H1 (cell line): ENCODE measurements at regions not wholly inside any gene's neighbourhood (a gene's known extent, or its start where the extent isn't known, plus 50 kb on each side); places are given as distances from the start of the nearest gene placed in this dataset.

Experiments
- CTCF ChIA-PET: fragments of 300-600 bp; sonication (Branson Sonifier 250); formaldehyde crosslinking; loops from one replicate; lab custom pipeline; 2021; ENCODE audit not compliant: partially characterized antibody; lab: Charles Lee
- POLR2A ChIA-PET: fragments of 300-600 bp; sonication (Branson Sonifier 250); formaldehyde crosslinking; loops from one replicate; lab custom pipeline; 2021; ENCODE audit warnings: inconsistent platforms; ENCODE audit not compliant: partially characterized antibody; lab: Charles Lee
- DNase-seq, 2 experiments: peaks; one replicate each; pipeline versions ENCODE4 v3.0.0 to v3.0.0-alpha.2; 2010 to 2022; ENCODE audit warnings: low spot score in 2 of 2, low read depth in 1 of 2, mixed read lengths in 1 of 2
- FAIRE-seq: peaks from 2 replicates; lab custom pipeline; 2011; peaks lifted over from hg19 to GRCh38; lab: Jason Lieb, UNC
- H2AFZ ChIP-seq: 2 replicates; pipeline ENCODE4 v1.8.1; 2012; ENCODE audit warnings: low read length, inconsistent platforms
- H2AK5ac ChIP-seq: 2 replicates; pipeline ENCODE4 v1.6.1; 2013; ENCODE audit warnings: low read depth, low read length
- H2BK120ac ChIP-seq: replicated peaks from 2 replicates; pipeline ENCODE3; 2013; ENCODE audit warnings: low read depth, low read length, inconsistent platforms
- H2BK12ac ChIP-seq: 2 replicates; pipeline ENCODE4 v1.6.1; 2013; ENCODE audit warnings: low read depth, low read length
- H2BK15ac ChIP-seq: 2 replicates; pipeline ENCODE4 v1.6.1; 2013; ENCODE audit warnings: low read length
- H2BK20ac ChIP-seq: 2 replicates; pipeline ENCODE4 v1.6.1; 2013; ENCODE audit warnings: low read length
- H2BK5ac ChIP-seq: 2 replicates; pipeline ENCODE4 v1.6.1; 2013; ENCODE audit warnings: low read depth, low read length
- H3K14ac ChIP-seq: 2 replicates; pipeline ENCODE4 v1.6.1; 2013; ENCODE audit warnings: inconsistent platforms; ENCODE audit not compliant: insufficient read length
- H3K18ac ChIP-seq: 2 replicates; pipeline ENCODE4 v1.6.1; 2013; ENCODE audit warnings: low read length; ENCODE audit errors: extremely low read depth
- H3K23ac ChIP-seq: 2 replicates; pipeline ENCODE4 v1.6.1; 2013; ENCODE audit warnings: inconsistent platforms; ENCODE audit not compliant: insufficient read length
- H3K23me2 ChIP-seq: 2 replicates; pipeline ENCODE4 v1.6.1; 2013; ENCODE audit warnings: low read depth, low read length
- H3K27ac ChIP-seq: 2 replicates; pipeline ENCODE4 v1.6.1; 2011; ENCODE audit warnings: low read depth, low read length, inconsistent platforms
- H3K27me3 ChIP-seq, 4 experiments: replicated peaks in 1 of 4; 1 replicate in 1 of 4; 2 replicates in 3 of 4; pipeline versions ENCODE4 v1.6.1 to v1.8.1; 2011 to 2013; ENCODE audit warnings: low read length in 3 of 4, mild to moderate bottlenecking in 3 of 4, inconsistent platforms in 2 of 4, mixed read lengths in 2 of 4, moderate library complexity in 1 of 4; ENCODE audit not compliant: control insufficient read depth in 3 of 4, insufficient read depth in 3 of 4; ENCODE audit errors: extremely low read depth in 1 of 4
- H3K36me3 ChIP-seq, 4 experiments: 2 replicates each; pipeline versions ENCODE4 v1.6.1 to v1.8.1; 2011 to 2013; ENCODE audit warnings: mild to moderate bottlenecking in 4 of 4, low read length in 3 of 4, moderate library complexity in 2 of 4, control low read depth in 1 of 4, inconsistent platforms in 1 of 4; ENCODE audit not compliant: insufficient read depth in 4 of 4, control insufficient read depth in 2 of 4
- H3K4ac ChIP-seq: replicated peaks from 2 replicates; pipeline ENCODE3; 2013; ENCODE audit warnings: low read length, low read depth, mixed read lengths, inconsistent platforms; ENCODE audit not compliant: insufficient read length
- H3K4me1 ChIP-seq, 4 experiments: replicated peaks in 1 of 4; 1 replicate in 1 of 4; 2 replicates in 3 of 4; pipeline versions ENCODE4 v1.6.1 to v1.8.1; 2011 to 2013; ENCODE audit warnings: low read length in 3 of 4, inconsistent platforms in 2 of 4, mixed read lengths in 1 of 4; ENCODE audit not compliant: insufficient read depth in 4 of 4, control insufficient read depth in 3 of 4
- H3K4me2 ChIP-seq, 2 experiments: 2 replicates each; pipeline versions ENCODE4 v1.6.1 to v1.8.1; 2011 to 2013; ENCODE audit warnings: low read depth in 2 of 2, low read length in 2 of 2, control low read depth in 1 of 2, inconsistent platforms in 1 of 2, mild to moderate bottlenecking in 1 of 2; ENCODE audit not compliant: insufficient read depth in 1 of 2
- H3K4me3 ChIP-seq, 4 experiments: fragments of 200-600, 300-600 bp in 1 of 4; sonication (generic), shearing (Covaris generic), sonication (Bioruptor Twin) in 1 of 4; 2 replicates each; pipeline versions ENCODE4 v1.5.1 to v1.8.1; 2011 to 2016; ENCODE audit warnings: low read length in 4 of 4, low read depth in 3 of 4, control low read depth in 2 of 4, inconsistent platforms in 2 of 4, mild to moderate bottlenecking in 2 of 4, mixed read lengths in 1 of 4, moderate library complexity in 1 of 4; ENCODE audit not compliant: insufficient read depth in 2 of 4; ENCODE audit errors: extremely low read depth in 1 of 4
- H3K56ac ChIP-seq: replicated peaks from 2 replicates; pipeline ENCODE3; 2013; ENCODE audit warnings: low read depth, mild to moderate bottlenecking, mixed read lengths, low read length, inconsistent platforms; ENCODE audit not compliant: insufficient read length
- H3K79me1 ChIP-seq: 2 replicates; pipeline ENCODE4 v1.6.1; 2013; ENCODE audit warnings: low read depth, low read length, control low read depth
- H3K79me2 ChIP-seq, 2 experiments: 2 replicates each; pipeline versions ENCODE4 v1.6.1 to v1.8.1; 2012 to 2013; ENCODE audit warnings: low read length in 2 of 2, mild to moderate bottlenecking in 2 of 2, inconsistent platforms in 1 of 2; ENCODE audit not compliant: insufficient read depth in 2 of 2, control insufficient read depth in 1 of 2
- H3K9ac ChIP-seq, 4 experiments: replicated peaks in 1 of 4; 1 replicate in 1 of 4; 2 replicates in 3 of 4; pipeline versions ENCODE4 v1.6.1 to v1.8.1; 2011 to 2013; ENCODE audit warnings: low read depth in 3 of 4, low read length in 3 of 4, control low read depth in 2 of 4, mild to moderate bottlenecking in 2 of 4, moderate library complexity in 2 of 4, inconsistent platforms in 1 of 4; ENCODE audit errors: extremely low read depth in 1 of 4
- H3K9me3 ChIP-seq, 2 experiments: 2 replicates each; pipeline versions ENCODE4 v1.6.1 to v1.8.1; 2012 to 2013; ENCODE audit warnings: mild to moderate bottlenecking in 2 of 2, moderate library complexity in 2 of 2, control low read depth in 1 of 2, inconsistent platforms in 1 of 2, low read depth in 1 of 2, low read length in 1 of 2, mixed read lengths in 1 of 2; ENCODE audit not compliant: insufficient read depth in 2 of 2
- H4K20me1 ChIP-seq, 2 experiments: replicated peaks in 1 of 2; 2 replicates each; pipeline versions ENCODE3 to v1.8.1; 2011 to 2013; ENCODE audit warnings: inconsistent platforms in 2 of 2, low read length in 2 of 2, mild to moderate bottlenecking in 1 of 2; ENCODE audit not compliant: insufficient read depth in 2 of 2, control insufficient read depth in 1 of 2
- H4K5ac ChIP-seq: 2 replicates; pipeline ENCODE4 v1.6.1; 2013; ENCODE audit warnings: low read length, low read depth, mixed read lengths, inconsistent platforms; ENCODE audit not compliant: insufficient read length
- H4K8ac ChIP-seq: 2 replicates; pipeline ENCODE4 v1.8.0; 2013; ENCODE audit warnings: mild to moderate bottlenecking, moderate library complexity, low read length, inconsistent platforms; ENCODE audit not compliant: insufficient read depth; ENCODE audit errors: extremely low read depth
- H4K91ac ChIP-seq: replicated peaks from 2 replicates; pipeline ENCODE3; 2013; ENCODE audit warnings: low read length, mixed read lengths, inconsistent platforms; ENCODE audit not compliant: insufficient read length
- CEBPB ChIP-seq: IDR thresholded peaks from 2 replicates; pipeline ENCODE4 v1.6.1; 2012; ENCODE audit warnings: low read depth, low read length
- KDM4A ChIP-seq: IDR thresholded peaks from one replicate; pipeline ENCODE4 v1.7.1; 2012; ENCODE audit warnings: low read depth, mild to moderate bottlenecking, moderate library complexity, low read length, inconsistent platforms; ENCODE audit not compliant: severe bottlenecking
- MAFK ChIP-seq: IDR thresholded peaks from 2 replicates; pipeline ENCODE4 v1.6.1; 2012; ENCODE audit warnings: low read depth, mild to moderate bottlenecking, improper control_type of control experiment, low read length
- NRF1 ChIP-seq: IDR thresholded peaks from 2 replicates; pipeline ENCODE4 v1.6.1; 2011; ENCODE audit warnings: mild to moderate bottlenecking, low read depth, low read length, improper control_type of control experiment
- PHF8 ChIP-seq: fragments of 200-600 bp; sonication (generic); conservative IDR thresholded peaks from 2 replicates; pipeline ENCODE4 v1.7.1; 2012; ENCODE audit warnings: low read depth, mild to moderate bottlenecking, inconsistent platforms, low read length, moderate library complexity
- POLR2A ChIP-seq, 2 experiments: IDR thresholded peaks; 1 replicate in 1 of 2; 2 replicates in 1 of 2; pipeline ENCODE4 v1.6.1; 2011; ENCODE audit warnings: low read depth in 2 of 2, low read length in 2 of 2, mild to moderate bottlenecking in 2 of 2; ENCODE audit errors: control extremely low read depth in 1 of 2
- RAD21 ChIP-seq, 2 experiments: IDR thresholded peaks in 1 of 2; conservative IDR thresholded peaks in 1 of 2; 2 replicates each; pipeline ENCODE4 v1.6.1; 2011; ENCODE audit warnings: low read depth in 2 of 2, low read length in 2 of 2, improper control_type of control experiment in 1 of 2, inconsistent platforms in 1 of 2, mild to moderate bottlenecking in 1 of 2, moderate library complexity in 1 of 2
- RBBP5 ChIP-seq: IDR thresholded peaks from 2 replicates; pipeline ENCODE4 v1.7.1; 2012; ENCODE audit warnings: low read depth, mild to moderate bottlenecking, inconsistent platforms, low read length, moderate library complexity, borderline replicate concordance
- SAP30 ChIP-seq: fragments of 300-600 bp; sonication (generic); IDR thresholded peaks from 2 replicates; pipeline ENCODE4 v1.7.1; 2012; ENCODE audit warnings: low read length, moderate library complexity, mild to moderate bottlenecking, inconsistent platforms; ENCODE audit not compliant: insufficient read depth, insufficient replicate concordance
- SIX5 ChIP-seq: IDR thresholded peaks from 2 replicates; pipeline ENCODE4 v1.6.1; 2011; ENCODE audit warnings: mild to moderate bottlenecking, low read depth, low read length
- SRF ChIP-seq: IDR thresholded peaks from 2 replicates; pipeline ENCODE4 v1.6.1; 2011; ENCODE audit warnings: mild to moderate bottlenecking, low read depth, low read length, moderate library complexity
- ZNF274 ChIP-seq: IDR thresholded peaks from 2 replicates; pipeline ENCODE4 v1.7.0; 2012; ENCODE audit warnings: low read length, borderline replicate concordance; ENCODE audit errors: extremely low read depth
- WGBS, 2 experiments: shearing (Covaris generic) in 1 of 2; methylation state at CpG; one replicate each; pipeline versions ENCODE4 v1.1.6 to v1.1.7; 2013 to 2015; ENCODE audit warnings: low lambda C conversion rate in 2 of 2, mixed read lengths in 2 of 2, inconsistent platforms in 1 of 2, low coverage in 1 of 2, missing lambda C conversion rate in 1 of 2; ENCODE audit not compliant: insufficient replicate concordance in 2 of 2, insufficient coverage in 1 of 2, insufficient read length in 1 of 2; ENCODE audit errors: extremely low coverage in 1 of 2, missing lambda C conversion rate in 1 of 2; 5-methylcytosine and 5-hydroxymethylcytosine counted together
- TF ChIP-seq, protein P1 (sequence below), 3 experiments: IDR thresholded peaks; 1 replicate in 2 of 3; 2 replicates in 1 of 3; pipeline versions ENCODE4 v1.5.1 to v1.6.1; 2011; ENCODE audit warnings: low read length in 3 of 3, mild to moderate bottlenecking in 3 of 3, inconsistent platforms in 2 of 3, low read depth in 1 of 3, moderate library complexity in 1 of 3; ENCODE audit not compliant: insufficient read depth in 1 of 3; ENCODE audit errors: control extremely low read depth in 1 of 3

DNA sequence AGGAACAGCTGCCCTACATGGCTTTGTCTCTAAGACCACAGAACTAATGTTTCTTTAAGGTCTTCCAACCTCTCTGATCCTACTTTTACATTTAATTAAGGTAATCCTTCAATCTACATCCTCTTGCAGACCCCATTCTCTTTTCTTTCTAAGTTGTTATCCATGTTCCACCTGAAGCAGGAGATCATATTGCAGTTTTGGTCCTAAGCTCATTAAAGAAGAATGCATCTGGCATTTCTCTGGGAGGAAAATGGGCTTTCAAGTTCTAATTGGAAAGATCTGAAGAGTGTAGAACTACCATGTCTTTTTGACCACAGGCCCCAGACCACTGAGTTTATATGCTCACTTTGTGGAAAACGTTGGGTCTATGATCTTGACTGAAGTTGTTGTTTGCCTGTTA, 111.2 kb downstream of the SEM1 start:
- Histone ChIP-seq H4K91ac (no peak overlapping the region), H3K23ac (no peak overlapping the region), H3K14ac (no peak overlapping the region), H2AK5ac (no peak overlapping the region), H3K23me2 (no peaks in the 10 kb centered on the region), H3K79me1 (no peaks in the 10 kb centered on the region), H3K79me2 (no peaks in the 10 kb centered on the region), H3K56ac (no peak overlapping the region), H3K36me3 (no peaks in the 10 kb centered on the region), H2BK5ac (no peak overlapping the region), H2BK20ac (no peak overlapping the region), H3K4me2 (no peak overlapping the region), H3K27ac (no peak overlapping the region), H3K27me3 (no peaks in the 10 kb centered on the region), H2AFZ (no peak overlapping the region), H2BK120ac (no peak overlapping the region), H4K5ac (no peak overlapping the region), H3K9ac (no peak overlapping the region), H4K20me1 (no peaks in the 10 kb centered on the region), H3K18ac (no peak overlapping the region), H3K4me3 (no peak overlapping the region)
- CTCF ChIA-PET = no interaction called here
- no peak for FAIRE-seq
- WGBS, 2 experiments = 70% methylated on average over 1 of the region's 1 CpG; no CpG with 5 or more reads in 1 of the 2 experiments
- TF ChIP-seq, protein P1, sequence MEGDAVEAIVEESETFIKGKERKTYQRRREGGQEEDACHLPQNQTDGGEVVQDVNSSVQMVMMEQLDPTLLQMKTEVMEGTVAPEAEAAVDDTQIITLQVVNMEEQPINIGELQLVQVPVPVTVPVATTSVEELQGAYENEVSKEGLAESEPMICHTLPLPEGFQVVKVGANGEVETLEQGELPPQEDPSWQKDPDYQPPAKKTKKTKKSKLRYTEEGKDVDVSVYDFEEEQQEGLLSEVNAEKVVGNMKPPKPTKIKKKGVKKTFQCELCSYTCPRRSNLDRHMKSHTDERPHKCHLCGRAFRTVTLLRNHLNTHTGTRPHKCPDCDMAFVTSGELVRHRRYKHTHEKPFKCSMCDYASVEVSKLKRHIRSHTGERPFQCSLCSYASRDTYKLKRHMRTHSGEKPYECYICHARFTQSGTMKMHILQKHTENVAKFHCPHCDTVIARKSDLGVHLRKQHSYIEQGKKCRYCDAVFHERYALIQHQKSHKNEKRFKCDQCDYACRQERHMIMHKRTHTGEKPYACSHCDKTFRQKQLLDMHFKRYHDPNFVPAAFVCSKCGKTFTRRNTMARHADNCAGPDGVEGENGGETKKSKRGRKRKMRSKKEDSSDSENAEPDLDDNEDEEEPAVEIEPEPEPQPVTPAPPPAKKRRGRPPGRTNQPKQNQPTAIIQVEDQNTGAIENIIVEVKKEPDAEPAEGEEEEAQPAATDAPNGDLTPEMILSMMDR (IDR thresholded peaks at IDR 0.05; ENCODE audit: control extremely low read depth in 1 of 3, insufficient read depth in 1 of 3, low read depth in 1 of 3, low read length in 3 of 3) = no peak
- TF ChIP-seq SAP30 (no peak), MAFK (no peak), ZNF274 (no peak), PHF8 (no peak), NRF1 (no peak), POLR2A (IDR thresholded peaks at IDR 0.05; ENCODE audit: control extremely low read depth in 1 of 2, low read depth in 2 of 2, low read length in 2 of 2) (no peak), SRF (no peak), SIX5 (no peak), KDM4A (no peak), CEBPB (no peak), RBBP5 (no peak), RAD21 (IDR thresholded peaks at IDR 0.05 in 1 of 2, conservative IDR thresholded peaks at IDR 0.05 in 1 of 2; ENCODE audit: low read depth in 2 of 2, low read length in 2 of 2) (no peak)
- TF ChIP-seq, all 59 proteins: peak for 0
- Histone ChIP-seq H2BK12ac (no peak overlapping the region), H2BK15ac (no peak overlapping the region), H3K4me1 (peaks cover 0 to 10% (median 2%) of the 10 kb centered on the region in 4 experiments; a peak in 3 of 7 replicates), H3K4ac (no peak overlapping the region), H3K9me3 (no peaks in the 10 kb centered on the region), H4K8ac (no peak overlapping the region)
- no peak for DNase-seq
- POLR2A ChIA-PET = no interaction called here
